Dendritic cell treated with granulocyte-macrophage colony-stimulating factor and Interleukin-4, amounts not matched to agents 40 ng/mL and 50 ng/mL, for 4 days (primary cell): ENCODE measurements at regions not wholly inside any gene's neighbourhood (a gene's known extent, or its start where the extent isn't known, plus 50 kb on each side); places are given as distances from the start of the nearest gene placed in this dataset.

Source experiments
- H3K27ac Mint-ChIP-seq: one replicate; pipeline ENCODE4 v1.8.0; 2022; ENCODE audit warnings: mild to moderate bottlenecking, mixed read lengths
- H3K27me3 Mint-ChIP-seq: one replicate; pipeline ENCODE4 v1.8.0; 2022; ENCODE audit warnings: mild to moderate bottlenecking, mixed read lengths
- H3K36me3 Mint-ChIP-seq: one replicate; pipeline ENCODE4 v1.8.0; 2022; ENCODE audit warnings: low read depth, mixed read lengths
- H3K4me1 Mint-ChIP-seq: one replicate; pipeline ENCODE4 v1.8.0; 2022; ENCODE audit warnings: low read depth, mixed read lengths
- H3K4me3 Mint-ChIP-seq: one replicate; pipeline ENCODE4 v1.8.0; 2022; ENCODE audit warnings: mild to moderate bottlenecking, moderate library complexity, mixed read lengths
- H3K9me3 Mint-ChIP-seq: one replicate; pipeline ENCODE4 v1.8.0; 2022; ENCODE audit warnings: mixed read lengths
- intact Hi-C: fragments of 100-400 bp; cut with micrococcal nuclease; formaldehyde crosslinking; loops from one replicate; pipeline ENCODE4 v1.15.0; 2022

GRCh38 chr19:30676990-30677679 lies 305.0 kb downstream of the ZNF536 start:
- H3K4me3 Mint-ChIP-seq: no peak overlapping the region
- H3K27me3 Mint-ChIP-seq: no peaks in the 10 kb centered on the region
- intact Hi-C loops: no loop called here
- no peaks in the 10 kb centered on the region for H3K36me3 Mint-ChIP-seq
- no peak overlapping the region for H3K27ac Mint-ChIP-seq
- H3K9me3 Mint-ChIP-seq: no peaks in the 10 kb centered on the region
- no peaks in the 10 kb centered on the region for H3K4me1 Mint-ChIP-seq

GRCh38 chr19:30675086-30675485 lies 302.9 kb downstream of the ZNF536 start:
- no peaks in the 10 kb centered on the region for H3K36me3 Mint-ChIP-seq
- no peaks in the 10 kb centered on the region for H3K4me1 Mint-ChIP-seq
- no peak overlapping the region for H3K4me3 Mint-ChIP-seq
- H3K27me3 Mint-ChIP-seq: no peaks in the 10 kb centered on the region
- intact Hi-C loops: no loop called here
- H3K27ac Mint-ChIP-seq: no peak overlapping the region
- H3K9me3 Mint-ChIP-seq: no peaks in the 10 kb centered on the region

GRCh38 chr19:30674656-30675055 lies 302.5 kb downstream of the ZNF536 start:
- Mint-ChIP-seq H3K27ac (no peak overlapping the region), H3K4me3 (no peak overlapping the region), H3K4me1 (no peaks in the 10 kb centered on the region), H3K9me3 (no peaks in the 10 kb centered on the region), H3K27me3 (peaks cover under 1% of the 10 kb centered on the region), H3K36me3 (no peaks in the 10 kb centered on the region)
- intact Hi-C loops: no loop called here

GRCh38 chr19:30673336-30673735 lies 301.2 kb downstream of the ZNF536 start:
- Mint-ChIP-seq H3K27me3 (peaks cover 14% of the 10 kb centered on the region), H3K36me3 (no peaks in the 10 kb centered on the region), H3K27ac (no peak overlapping the region), H3K9me3 (no peaks in the 10 kb centered on the region), H3K4me1 (no peaks in the 10 kb centered on the region), H3K4me3 (no peak overlapping the region)
- intact Hi-C loops: no loop called here

- Mint-ChIP-seq H3K4me1 (no peaks in the 10 kb centered on the region), H3K4me3 (no peak overlapping the region), H3K27ac (no peak overlapping the region), H3K9me3 (no peaks in the 10 kb centered on the region), H3K27me3 (peaks cover 16% of the 10 kb centered on the region), H3K36me3 (no peaks in the 10 kb centered on the region)
- intact Hi-C loops: no loop called here
Measured at GRCh38 chr19:30672926-30673325, 300.7 kb downstream of the ZNF536 start.

- Mint-ChIP-seq H3K4me1 (no peaks in the 10 kb centered on the region), H3K36me3 (no peaks in the 10 kb centered on the region), H3K9me3 (no peaks in the 10 kb centered on the region), H3K27ac (no peak overlapping the region), H3K4me3 (no peak overlapping the region), H3K27me3 (peaks cover 16% of the 10 kb centered on the region)
- intact Hi-C loops: no loop called here
Measured at GRCh38 chr19:30671622-30672051, 299.5 kb downstream of the ZNF536 start.

GRCh38 chr19:30671367-30671619 lies 299.1 kb downstream of the ZNF536 start:
- intact Hi-C loops: no loop called here
- Mint-ChIP-seq H3K9me3 (no peaks in the 10 kb centered on the region), H3K27me3 (peaks cover 16% of the 10 kb centered on the region), H3K4me3 (no peak overlapping the region), H3K27ac (no peak overlapping the region), H3K36me3 (no peaks in the 10 kb centered on the region), H3K4me1 (no peaks in the 10 kb centered on the region)

GRCh38 chr19:30670562-30671366 lies 298.6 kb downstream of the ZNF536 start:
- Mint-ChIP-seq H3K27ac (no peak overlapping the region), H3K9me3 (no peaks in the 10 kb centered on the region), H3K27me3 (peaks cover 16% of the 10 kb centered on the region), H3K36me3 (no peaks in the 10 kb centered on the region), H3K4me1 (no peaks in the 10 kb centered on the region), H3K4me3 (no peak overlapping the region)
- intact Hi-C loops: no loop called here

GRCh38 chr19:30670011-30670329 lies 297.8 kb downstream of the ZNF536 start:
- no peaks in the 10 kb centered on the region for H3K9me3 Mint-ChIP-seq
- H3K36me3 Mint-ChIP-seq: no peaks in the 10 kb centered on the region
- no peak overlapping the region for H3K4me3 Mint-ChIP-seq
- peaks cover 17% of the 10 kb centered on the region for H3K27me3 Mint-ChIP-seq
- intact Hi-C loops: no loop called here
- no peaks in the 10 kb centered on the region for H3K4me1 Mint-ChIP-seq
- H3K27ac Mint-ChIP-seq: no peak overlapping the region

- no peak overlapping the region for H3K4me3 Mint-ChIP-seq
- intact Hi-C loops: no loop called here
- H3K27ac Mint-ChIP-seq: no peak overlapping the region
- H3K27me3 Mint-ChIP-seq: peaks cover 17% of the 10 kb centered on the region
- H3K36me3 Mint-ChIP-seq: no peaks in the 10 kb centered on the region
- H3K4me1 Mint-ChIP-seq: no peaks in the 10 kb centered on the region
- no peaks in the 10 kb centered on the region for H3K9me3 Mint-ChIP-seq
Measured at GRCh38 chr19:30669329-30670010, 297.3 kb downstream of the ZNF536 start.

GRCh38 chr19:30668521-30669155 lies 296.5 kb downstream of the ZNF536 start:
- no peak overlapping the region for H3K27ac Mint-ChIP-seq
- no peaks in the 10 kb centered on the region for H3K36me3 Mint-ChIP-seq
- H3K4me3 Mint-ChIP-seq: no peak overlapping the region
- H3K4me1 Mint-ChIP-seq: no peaks in the 10 kb centered on the region
- no peaks in the 10 kb centered on the region for H3K9me3 Mint-ChIP-seq
- intact Hi-C loops: no loop called here
- H3K27me3 Mint-ChIP-seq: peaks cover 19% of the 10 kb centered on the region

- Mint-ChIP-seq H3K4me3 (no peak overlapping the region), H3K27me3 (peaks cover 19% of the 10 kb centered on the region), H3K36me3 (no peaks in the 10 kb centered on the region), H3K27ac (no peak overlapping the region), H3K9me3 (no peaks in the 10 kb centered on the region), H3K4me1 (no peaks in the 10 kb centered on the region)
- intact Hi-C loops: no loop called here
Measured at GRCh38 chr19:30667746-30668145, 295.6 kb downstream of the ZNF536 start.

GRCh38 chr19:30667227-30667626 lies 295.0 kb downstream of the ZNF536 start:
- Mint-ChIP-seq H3K27ac (no peak overlapping the region), H3K4me1 (no peaks in the 10 kb centered on the region), H3K27me3 (peaks cover 19% of the 10 kb centered on the region), H3K9me3 (no peaks in the 10 kb centered on the region), H3K4me3 (no peak overlapping the region), H3K36me3 (no peaks in the 10 kb centered on the region)
- intact Hi-C loops: no loop called here

- no peak overlapping the region for H3K4me3 Mint-ChIP-seq
- H3K4me1 Mint-ChIP-seq: no peaks in the 10 kb centered on the region
- peaks cover 19% of the 10 kb centered on the region for H3K27me3 Mint-ChIP-seq
- H3K27ac Mint-ChIP-seq: no peak overlapping the region
- no peaks in the 10 kb centered on the region for H3K36me3 Mint-ChIP-seq
- intact Hi-C loops: loop anchor here (1.0 kb wide), 1 partner anchor 1558 kb away; no protein-coding TSS in a partner anchor
- H3K9me3 Mint-ChIP-seq: no peaks in the 10 kb centered on the region
Measured at GRCh38 chr19:30666301-30666803, 294.2 kb downstream of the ZNF536 start.
